Ovary (tissue), 7 donors: ENCODE measurements at regions not wholly inside any gene's neighbourhood (a gene's known extent, or its start where the extent isn't known, plus 50 kb on each side); places are given as distances from the start of the nearest gene placed in this dataset.

Experiments used
- DNase-seq, 5 donors: peaks; one replicate each; pipeline ENCODE4 v3.0.0-alpha.2; 2019 to 2020
- H3K27ac ChIP-seq, 2 donors: fragments of 200-600 bp; one replicate each; pipeline versions ENCODE4 v1.5.1 to v1.8.0; 2019 to 2022
- H3K27me3 ChIP-seq: fragments of 200-600 bp; one replicate; pipeline ENCODE4 v1.8.0; 2022
- H3K36me3 ChIP-seq: fragments of 200-600 bp; sonication (generic); one replicate; pipeline ENCODE4 v1.5.1; 2019
- H3K4me1 ChIP-seq: one replicate; pipeline ENCODE4 v1.8.1; 2013; ENCODE audit warnings: mild to moderate bottlenecking, moderate library complexity; ENCODE audit not compliant: insufficient read depth
- H3K4me3 ChIP-seq: fragments of 200-600 bp; sonication (generic); one replicate; pipeline ENCODE4 v1.5.1; 2017
- H3K9me3 ChIP-seq, 2 donors: fragments of 200-600 bp in 1 of 2; sonication (generic) in 1 of 2; one replicate each; pipeline versions ENCODE4 v1.5.1 to v1.8.1; 2013 to 2019; ENCODE audit warnings: mild to moderate bottlenecking in 1 of 2, moderate library complexity in 1 of 2
- EP300 ChIP-seq: sonication (generic); formaldehyde crosslinking; IDR thresholded peaks from one replicate; pipeline ENCODE4 v1.6.1; 2017; ENCODE audit warnings: antibody characterized with exemption
- POLR2A ChIP-seq: fragments of 450-650 bp; IDR thresholded peaks from one replicate; pipeline ENCODE4 v1.6.1; 2017; ENCODE audit warnings: antibody characterized with exemption, mild to moderate bottlenecking, moderate library complexity
- WGBS, 3 donors: extraction: QIAGEN DNeasy Blood & Tissue Kit in 1 of 3; methylation state at CpG; one replicate each; pipeline versions ENCODE4 v1.1.5 to v1.1.7; 2013 to 2017; 5-methylcytosine and 5-hydroxymethylcytosine counted together
- intact Hi-C, 4 donors: fragments of 100-400 bp; cut with DNase I; formaldehyde crosslinking; loops; one replicate each; pipeline versions ENCODE4 v1.11.0 to v1.15.1; 2022 to 2023
- TF ChIP-seq, protein P1 (sequence below), 3 donors: fragments of 450-650 bp in 2 of 3; fragments of 200-600 bp in 1 of 3; IDR thresholded peaks; one replicate each; pipeline versions ENCODE4 v1.5.1 to v1.8.0; 2016 to 2022; ENCODE audit warnings: antibody characterized with exemption in 3 of 3, mild to moderate bottlenecking in 1 of 3
- donor health status: DM: no; HTN: no; CAD: no; lungs with moderate emphysema.
- donor health status: DM: no; HTN: no; CAD: no.
- donor health status: Bipolar disorder and iron deficiency.
- donor health status: DM: no; HTN: no; CAD: no.
- donor health status: DM: yes; HTN: yes; CAD: no.

DNA sequence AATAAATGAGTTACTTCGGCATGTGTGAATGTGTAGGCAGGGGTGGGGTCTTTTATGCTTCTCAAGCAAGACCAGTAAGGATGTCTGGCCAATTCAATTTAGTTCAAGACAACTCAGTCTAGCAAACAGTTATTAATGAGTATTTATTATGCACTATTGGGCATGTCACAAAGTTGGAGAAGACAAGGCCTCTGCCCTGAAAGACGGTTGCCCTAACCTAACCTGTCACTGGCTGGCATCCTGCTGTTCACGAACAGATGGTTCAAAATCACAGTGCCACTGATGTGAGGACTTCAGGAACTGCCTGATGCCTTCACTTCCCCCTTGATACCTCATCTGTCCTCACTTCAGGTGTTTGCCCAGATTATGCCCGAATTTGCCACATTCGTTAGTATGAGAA is 217.8 kb downstream of the SOX2 start:
- WGBS, 3 donors: 78 to 84% (median 83%) methylated on average over 5 of the region's 5 CpGs
- Histone ChIP-seq H3K4me1 (no peaks in the 10 kb centered on the region), H3K9me3 (no peaks in the 10 kb centered on the region), H3K4me3 (no peak overlapping the region), H3K36me3 (no peaks in the 10 kb centered on the region), H3K27ac (no peak overlapping the region), H3K27me3 (no peaks in the 10 kb centered on the region)
- intact Hi-C loops: no loop called here
- no peak for DNase-seq
- TF ChIP-seq POLR2A: no peak
- TF ChIP-seq, protein P1, sequence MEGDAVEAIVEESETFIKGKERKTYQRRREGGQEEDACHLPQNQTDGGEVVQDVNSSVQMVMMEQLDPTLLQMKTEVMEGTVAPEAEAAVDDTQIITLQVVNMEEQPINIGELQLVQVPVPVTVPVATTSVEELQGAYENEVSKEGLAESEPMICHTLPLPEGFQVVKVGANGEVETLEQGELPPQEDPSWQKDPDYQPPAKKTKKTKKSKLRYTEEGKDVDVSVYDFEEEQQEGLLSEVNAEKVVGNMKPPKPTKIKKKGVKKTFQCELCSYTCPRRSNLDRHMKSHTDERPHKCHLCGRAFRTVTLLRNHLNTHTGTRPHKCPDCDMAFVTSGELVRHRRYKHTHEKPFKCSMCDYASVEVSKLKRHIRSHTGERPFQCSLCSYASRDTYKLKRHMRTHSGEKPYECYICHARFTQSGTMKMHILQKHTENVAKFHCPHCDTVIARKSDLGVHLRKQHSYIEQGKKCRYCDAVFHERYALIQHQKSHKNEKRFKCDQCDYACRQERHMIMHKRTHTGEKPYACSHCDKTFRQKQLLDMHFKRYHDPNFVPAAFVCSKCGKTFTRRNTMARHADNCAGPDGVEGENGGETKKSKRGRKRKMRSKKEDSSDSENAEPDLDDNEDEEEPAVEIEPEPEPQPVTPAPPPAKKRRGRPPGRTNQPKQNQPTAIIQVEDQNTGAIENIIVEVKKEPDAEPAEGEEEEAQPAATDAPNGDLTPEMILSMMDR (IDR thresholded peaks at IDR 0.05): no peak

DNA sequence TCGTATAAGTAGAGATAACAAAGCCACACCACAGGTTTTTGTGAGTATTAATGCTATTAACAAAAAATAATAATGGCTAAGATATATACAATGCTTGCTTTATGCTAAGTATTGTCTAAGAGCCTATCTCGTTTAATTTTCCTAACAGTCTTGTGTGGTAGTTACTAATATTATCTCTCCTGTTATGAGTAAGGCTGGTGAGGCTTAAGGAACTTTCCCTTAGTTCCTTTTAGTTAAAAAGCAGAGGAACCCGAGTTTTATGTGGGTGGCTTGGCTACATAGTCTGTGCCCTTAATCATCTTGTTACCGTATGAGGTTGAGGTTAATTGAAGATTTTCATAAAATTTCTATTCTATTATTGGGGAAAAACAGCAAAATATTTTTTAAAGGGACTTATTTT is 218.4 kb downstream of the SOX2 start:
- Histone ChIP-seq H3K9me3 (no peaks in the 10 kb centered on the region), H3K4me3 (no peak overlapping the region), H3K27me3 (no peaks in the 10 kb centered on the region), H3K4me1 (no peaks in the 10 kb centered on the region), H3K27ac (no peak overlapping the region), H3K36me3 (no peaks in the 10 kb centered on the region)
- intact Hi-C loops: loop anchor here in 1 of 4 donors (10.0 kb wide), 1 partner anchor 125 kb away; no protein-coding TSS in a partner anchor
- TF ChIP-seq, protein P1 (IDR thresholded peaks at IDR 0.05): no peak
- TF ChIP-seq EP300: no peak
- no peak for TF ChIP-seq POLR2A
- no peak for DNase-seq
- WGBS, 3 donors: 59 to 68% (median 61%) methylated on average over 4 of the region's 4 CpGs

DNA sequence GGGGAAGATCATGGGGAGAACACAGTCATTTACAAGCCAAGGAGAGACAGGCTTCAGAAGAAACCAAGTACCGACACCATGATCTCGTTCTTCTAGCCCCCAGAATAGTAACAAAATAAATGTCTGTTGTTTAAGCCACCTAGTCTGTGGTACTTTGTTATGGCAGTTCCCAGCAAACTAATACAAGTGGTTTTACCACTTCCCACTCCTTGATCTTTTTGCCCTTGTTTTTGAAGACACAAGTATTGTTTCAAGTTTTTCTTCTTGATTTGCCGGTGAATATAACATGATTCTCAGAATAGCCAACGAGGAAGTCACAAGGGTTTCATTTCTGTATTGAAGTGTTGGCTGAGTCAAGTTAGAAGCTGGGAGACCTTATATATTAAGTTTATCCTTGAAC is 220.3 kb downstream of the SOX2 start:
- H3K4me3 ChIP-seq: no peak overlapping the region
- H3K4me1 ChIP-seq: no peaks in the 10 kb centered on the region
- H3K9me3 ChIP-seq: no peaks in the 10 kb centered on the region
- H3K36me3 ChIP-seq: no peaks in the 10 kb centered on the region
- intact Hi-C loops: loop anchor here in 1 of 4 donors (10.0 kb wide), 1 partner anchor 127 kb away; no protein-coding TSS in a partner anchor
- WGBS, 3 donors: 67 to 82% (median 74%) methylated on average over 4 of the region's 4 CpGs
- no peak overlapping the region for H3K27ac ChIP-seq
- TF ChIP-seq EP300 (no peak), POLR2A (no peak)
- TF ChIP-seq, protein P1 (IDR thresholded peaks at IDR 0.05): no peak
- DNase-seq: no peak
- H3K27me3 ChIP-seq: no peaks in the 10 kb centered on the region

DNA sequence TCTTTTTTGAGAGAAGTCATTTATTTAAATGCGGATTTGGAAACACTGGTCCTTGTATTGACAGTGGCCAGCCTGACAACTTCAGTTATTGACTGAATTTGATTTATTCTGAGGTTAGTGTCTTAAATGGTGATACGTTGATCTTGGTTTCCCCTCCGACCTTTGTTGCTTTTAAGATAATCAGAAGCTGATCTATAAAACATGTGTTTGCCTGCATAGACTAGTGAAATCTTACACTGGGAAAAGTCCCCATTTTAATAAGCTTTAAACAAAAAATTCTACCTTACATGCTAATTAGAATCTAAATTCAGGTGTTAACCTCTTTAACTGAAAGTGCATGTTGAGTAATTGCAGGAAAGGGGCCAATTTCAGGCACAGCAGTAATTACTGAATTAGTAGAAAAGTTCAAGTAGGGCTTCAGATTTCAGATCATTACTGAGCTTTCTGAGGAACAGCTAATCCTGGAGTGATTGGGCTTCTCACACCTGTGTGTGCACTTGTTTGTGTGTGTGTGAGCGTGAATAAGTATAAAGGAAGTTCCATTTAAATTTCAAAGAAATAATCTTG is 221.4 kb downstream of the SOX2 start:
- intact Hi-C loops: loop anchor here in 1 of 4 donors (10.0 kb wide), 1 partner anchor 128 kb away; no protein-coding TSS in a partner anchor
- Histone ChIP-seq H3K36me3 (no peaks in the 10 kb centered on the region), H3K27me3 (no peaks in the 10 kb centered on the region), H3K27ac (no peak overlapping the region), H3K4me1 (no peaks in the 10 kb centered on the region), H3K9me3 (no peaks in the 10 kb centered on the region), H3K4me3 (no peak overlapping the region)
- 73 to 82% (median 75%) methylated on average over 4 of the region's 4 CpGs for WGBS, 3 donors
- no peak for DNase-seq
- no peak for TF ChIP-seq POLR2A

DNA sequence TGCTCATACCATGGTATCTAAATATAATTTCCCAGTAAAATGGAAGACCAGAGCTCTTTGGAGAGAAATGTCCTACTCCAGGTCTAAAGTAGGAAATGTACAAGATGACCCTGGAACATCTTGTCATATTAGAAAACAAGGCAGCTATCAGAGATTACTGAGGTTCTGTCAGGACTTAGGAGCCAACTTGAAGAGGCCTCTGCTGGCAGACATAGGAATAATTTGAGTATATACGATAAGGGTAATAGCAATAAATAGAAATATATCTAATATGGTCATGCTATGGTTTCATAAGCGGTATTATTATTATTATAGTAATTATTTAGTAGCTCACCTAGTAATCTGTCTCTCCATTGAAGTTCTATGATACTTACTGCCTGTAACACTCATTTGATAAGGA is 224.2 kb downstream of the SOX2 start:
- TF ChIP-seq POLR2A: no peak
- no peak for TF ChIP-seq EP300
- TF ChIP-seq, protein P1 (IDR thresholded peaks at IDR 0.05): no peak
- no peaks in the 10 kb centered on the region for H3K27me3 ChIP-seq
- no peak overlapping the region for H3K27ac ChIP-seq
- H3K4me1 ChIP-seq: no peaks in the 10 kb centered on the region
- no peak overlapping the region for H3K4me3 ChIP-seq
- DNase-seq: no peak
- H3K36me3 ChIP-seq: no peaks in the 10 kb centered on the region
- H3K9me3 ChIP-seq: no peaks in the 10 kb centered on the region
- WGBS, 3 donors: 93 to 98% (median 97%) methylated on average over 2 of the region's 2 CpGs
- intact Hi-C loops: loop anchor here in 1 of 4 donors (10.0 kb wide), 1 partner anchor 131 kb away; no protein-coding TSS in a partner anchor
